ENCODE measurements at regions not wholly inside any gene's neighbourhood (a gene's known extent, or its start where the extent isn't known, plus 50 kb on each side); places are given as distances from the start of the nearest gene placed in this dataset.

- TF ChIP-seq EZH2 (IDR thresholded peaks at IDR 0.05; ENCODE audit: low read length, missing control alignments) (no peak), CTCF (conservative IDR thresholded peaks at IDR 0.05 in 1 of 2, IDR thresholded peaks at IDR 0.05 in 1 of 2; ENCODE audit: low read depth in 1 of 2, low read length in 2 of 2) (no peak)
- Histone ChIP-seq H3K4me3 (replicated peaks in 1 of 4; ENCODE audit: control extremely low read depth in 1 of 4, insufficient read depth in 1 of 4, low read depth in 3 of 4, low read length in 4 of 4) (no peak overlapping the region), H3K27ac (ENCODE audit: insufficient read depth, low read length) (no peak overlapping the region), H3K4me1 (ENCODE audit: control insufficient read depth, extremely low read depth, insufficient read depth, low read length) (peaks cover 12% of the 10 kb centered on the region), H3K4me2 (ENCODE audit: extremely low read depth, insufficient read depth, low read length) (no peak overlapping the region), H3K79me2 (ENCODE audit: control insufficient read depth, insufficient read depth, low read length) (no peaks in the 10 kb centered on the region), H3K27me3 (ENCODE audit: control insufficient read depth, insufficient read depth, low read length) (no peaks in the 10 kb centered on the region), H3K36me3 (ENCODE audit: control insufficient read depth, insufficient read depth, low read length) (no peaks in the 10 kb centered on the region), H3K9me3 (ENCODE audit: control insufficient read depth, insufficient read depth, low read depth, low read length) (no peaks in the 10 kb centered on the region), H4K20me1 (ENCODE audit: control insufficient read depth, extremely low read depth, insufficient read depth, low read length) (no peaks in the 10 kb centered on the region), H3K9ac (ENCODE audit: insufficient read depth, low read length) (no peak overlapping the region), H2AFZ (ENCODE audit: low read length) (no peak overlapping the region)
- no peak for DNase-seq (ENCODE audit: low read depth in 2 of 2)
Measured at GRCh38 chr9:16325966-16326365, 544.5 kb downstream of the BNC2 start.

DNA sequence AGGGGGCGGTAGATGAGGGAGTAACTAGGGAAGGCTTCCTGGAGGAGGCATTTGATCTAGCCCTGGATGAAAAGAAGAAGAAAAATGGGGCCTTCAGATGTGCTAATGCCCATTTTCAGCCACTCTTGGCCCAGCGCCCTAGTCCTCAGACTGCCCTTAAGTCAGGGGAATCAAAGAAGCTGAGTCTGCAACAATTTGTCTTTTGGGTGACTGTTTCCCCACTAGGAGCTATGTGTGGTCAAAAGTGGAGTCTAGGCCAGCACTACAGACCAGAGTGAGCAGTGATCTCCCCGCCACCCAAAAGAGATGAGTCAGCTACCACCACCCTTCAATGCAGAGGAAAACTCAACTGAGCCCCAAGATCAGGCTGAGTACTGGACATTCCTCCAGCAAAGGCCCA lies 542.1 kb downstream of the BNC2 start:
- Histone ChIP-seq H3K4me2 (ENCODE audit: extremely low read depth, insufficient read depth, low read length) (no peak overlapping the region), H3K79me2 (ENCODE audit: control insufficient read depth, insufficient read depth, low read length) (no peaks in the 10 kb centered on the region), H3K9ac (ENCODE audit: insufficient read depth, low read length) (no peak overlapping the region), H3K4me3 (replicated peaks in 1 of 4; ENCODE audit: control extremely low read depth in 1 of 4, insufficient read depth in 1 of 4, low read depth in 3 of 4, low read length in 4 of 4) (no peak overlapping the region), H3K27ac (ENCODE audit: insufficient read depth, low read length) (no peak overlapping the region), H3K4me1 (ENCODE audit: control insufficient read depth, extremely low read depth, insufficient read depth, low read length) (peaks cover 5% of the 10 kb centered on the region), H4K20me1 (ENCODE audit: control insufficient read depth, extremely low read depth, insufficient read depth, low read length) (no peaks in the 10 kb centered on the region), H3K36me3 (ENCODE audit: control insufficient read depth, insufficient read depth, low read length) (no peaks in the 10 kb centered on the region), H2AFZ (ENCODE audit: low read length) (no peak overlapping the region), H3K27me3 (ENCODE audit: control insufficient read depth, insufficient read depth, low read length) (no peaks in the 10 kb centered on the region), H3K9me3 (ENCODE audit: control insufficient read depth, insufficient read depth, low read depth, low read length) (no peaks in the 10 kb centered on the region)
- peak; percentile 74 to 87 for DNase-seq (ENCODE audit: low read depth in 2 of 2)
- TF ChIP-seq CTCF (conservative IDR thresholded peaks at IDR 0.05 in 1 of 2, IDR thresholded peaks at IDR 0.05 in 1 of 2; ENCODE audit: low read depth in 1 of 2, low read length in 2 of 2) (no peak), EZH2 (IDR thresholded peaks at IDR 0.05; ENCODE audit: low read length, missing control alignments) (no peak)

DNA sequence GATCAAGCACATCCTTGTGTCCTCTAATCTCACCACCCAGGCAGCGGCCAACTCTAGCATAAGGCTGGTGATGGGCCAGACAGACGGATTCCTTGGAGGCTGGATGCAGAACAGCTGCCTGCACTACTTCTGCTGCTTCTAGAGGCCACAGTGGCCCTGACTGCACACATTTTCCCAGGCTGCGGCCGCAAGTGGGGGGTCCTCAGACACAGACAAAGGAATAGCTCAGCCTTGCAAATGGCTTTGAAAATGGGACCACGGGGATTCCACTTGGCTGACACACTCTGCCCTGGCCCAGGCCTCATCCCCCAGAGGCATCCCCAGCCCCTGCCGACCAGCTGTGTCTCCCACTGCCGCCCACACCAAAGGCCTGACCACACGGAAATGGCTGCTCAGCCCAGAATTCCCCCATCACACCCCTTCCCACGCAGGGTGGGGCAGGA lies 540.8 kb downstream of the BNC2 start:
- Histone ChIP-seq H3K9ac (ENCODE audit: insufficient read depth, low read length) (no peak overlapping the region), H3K9me3 (ENCODE audit: control insufficient read depth, insufficient read depth, low read depth, low read length) (no peaks in the 10 kb centered on the region), H3K4me3 (replicated peaks in 1 of 4; ENCODE audit: control extremely low read depth in 1 of 4, insufficient read depth in 1 of 4, low read depth in 3 of 4, low read length in 4 of 4) (no peak overlapping the region), H3K4me1 (ENCODE audit: control insufficient read depth, extremely low read depth, insufficient read depth, low read length) (peaks cover 5% of the 10 kb centered on the region), H3K79me2 (ENCODE audit: control insufficient read depth, insufficient read depth, low read length) (no peaks in the 10 kb centered on the region), H3K27me3 (ENCODE audit: control insufficient read depth, insufficient read depth, low read length) (no peaks in the 10 kb centered on the region), H3K27ac (ENCODE audit: insufficient read depth, low read length) (no peak overlapping the region), H3K36me3 (ENCODE audit: control insufficient read depth, insufficient read depth, low read length) (no peaks in the 10 kb centered on the region), H4K20me1 (ENCODE audit: control insufficient read depth, extremely low read depth, insufficient read depth, low read length) (no peaks in the 10 kb centered on the region), H3K4me2 (ENCODE audit: extremely low read depth, insufficient read depth, low read length) (no peak overlapping the region), H2AFZ (ENCODE audit: low read length) (no peak overlapping the region)
- TF ChIP-seq CTCF (conservative IDR thresholded peaks at IDR 0.05 in 1 of 2, IDR thresholded peaks at IDR 0.05 in 1 of 2; ENCODE audit: low read depth in 1 of 2, low read length in 2 of 2) (no peak), EZH2 (IDR thresholded peaks at IDR 0.05; ENCODE audit: low read length, missing control alignments) (no peak)
- peak; percentile 50 to 90 for DNase-seq (ENCODE audit: low read depth in 2 of 2)

Measured in fibroblast of lung (primary cell).